GM12892 (cell line): ENCODE measurements at regions not wholly inside any gene's neighbourhood (a gene's known extent, or its start where the extent isn't known, plus 50 kb on each side); places are given as distances from the start of the nearest gene placed in this dataset.

ENCODE experiments used
- POLR2A ChIP-seq: IDR thresholded peaks from 2 replicates; pipeline ENCODE4 v1.6.1; 2011; ENCODE audit warnings: low read depth, low read length, control low read depth
- POLR2AphosphoS5 ChIP-seq: IDR thresholded peaks from 2 replicates; pipeline ENCODE4 v1.6.1; 2011; ENCODE audit warnings: low read depth, low read length, control low read depth

DNA sequence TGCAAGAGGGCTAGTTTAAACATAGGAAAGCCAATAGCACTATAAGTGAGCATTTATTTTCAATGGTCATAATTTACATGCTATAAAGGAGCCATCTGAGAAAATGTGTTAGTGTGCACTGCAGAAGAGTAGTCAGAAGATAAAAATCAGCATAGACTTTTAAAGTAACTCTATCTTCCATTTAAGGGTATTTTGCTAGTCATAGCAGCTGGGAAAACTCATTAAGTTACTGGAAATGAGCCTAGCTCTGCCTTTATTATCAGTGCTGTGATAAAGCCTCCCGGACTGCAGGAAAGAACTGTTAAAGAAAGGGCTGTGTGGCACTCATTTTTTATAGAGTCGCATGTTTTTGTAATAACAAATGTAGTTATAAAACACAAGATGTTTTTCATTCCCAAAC lies 825.8 kb upstream of the POM121L12 start:
- TF ChIP-seq POLR2A = no peak
- no peak for TF ChIP-seq POLR2AphosphoS5
